HG03108 (cell line): ENCODE measurements at regions not wholly inside any gene's neighbourhood (a gene's known extent, or its start where the extent isn't known, plus 50 kb on each side); places are given as distances from the start of the nearest gene placed in this dataset.
A peak's percentile ranks its signal among the peaks of the same experiment; 100 is the strongest.
"Not testable (repeated sequence)": the region's sequence is repeated elsewhere in the genome, so short reads cannot be mapped to it uniquely, and the experiment has no call there.

ENCODE experiments used
- ATAC-seq: cut with Tn5 transposase; IDR thresholded peaks from one replicate; pipeline ENCODE4 v1.9.1; 2021; ENCODE audit warnings: moderate library complexity; ENCODE audit not compliant: unreplicated experiment

- no peak for ATAC-seq
Measured at GRCh38 chr16:59087641-59088040, 353.5 kb upstream of the GOT2 start.

- no peak for ATAC-seq
Measured at GRCh38 chr16:59067205-59067604, 333.1 kb upstream of the GOT2 start.

GRCh38 chr16:59060207-59060606 is 326.1 kb upstream of the GOT2 start:
- ATAC-seq, result no peak

GRCh38 chr16:59058250-59058649 is 324.1 kb upstream of the GOT2 start:
- no peak for ATAC-seq

GRCh38 chr16:59053911-59054310 is 319.8 kb upstream of the GOT2 start:
- ATAC-seq, result no peak

GRCh38 chr16:59052231-59052630 is 318.1 kb upstream of the GOT2 start:
- ATAC-seq, result no peak

GRCh38 chr16:59048876-59049275 is 314.8 kb upstream of the GOT2 start:
- ATAC-seq, result no peak

- no peak for ATAC-seq
Measured at GRCh38 chr16:59047114-59047513, 313.0 kb upstream of the GOT2 start.

GRCh38 chr16:59046335-59046734 is 312.2 kb upstream of the GOT2 start:
- ATAC-seq, result no peak

GRCh38 chr16:59045501-59045900 is 311.4 kb upstream of the GOT2 start:
- no peak for ATAC-seq

GRCh38 chr16:59044616-59045015 is 310.5 kb upstream of the GOT2 start:
- ATAC-seq, result no peak

GRCh38 chr16:59042301-59042700 is 308.2 kb upstream of the GOT2 start:
- no peak for ATAC-seq

GRCh38 chr16:59039066-59039720 is 305.1 kb upstream of the GOT2 start:
- ATAC-seq, result no peak

- ATAC-seq, result no peak
Measured at GRCh38 chr16:59030923-59031485, 296.9 kb upstream of the GOT2 start.

GRCh38 chr16:59021751-59022150 is 287.6 kb upstream of the GOT2 start:
- no peak for ATAC-seq

- ATAC-seq, result no peak
Measured at GRCh38 chr16:59013930-59014329, 279.8 kb upstream of the GOT2 start.

- no peak for ATAC-seq
Measured at GRCh38 chr16:58999762-59000161, 265.6 kb upstream of the GOT2 start.

GRCh38 chr16:58992755-58993154 is 258.6 kb upstream of the GOT2 start:
- ATAC-seq, result not testable (repeated sequence)

GRCh38 chr16:58983181-58983965 is 249.3 kb upstream of the GOT2 start:
- ATAC-seq, result not testable (repeated sequence)

- peak; percentile 72 for ATAC-seq
Measured at GRCh38 chr16:58970775-58971174, 236.7 kb upstream of the GOT2 start.

GRCh38 chr16:58963479-58963878 is 229.4 kb upstream of the GOT2 start:
- ATAC-seq, result no peak

- ATAC-seq, result no peak
Measured at GRCh38 chr16:58962811-58963210, 228.7 kb upstream of the GOT2 start.
